DMS 273 (cell line): ENCODE measurements at regions not wholly inside any gene's neighbourhood (a gene's known extent, or its start where the extent isn't known, plus 50 kb on each side); places are given as distances from the start of the nearest gene placed in this dataset.
"Not testable (repeated sequence)": the region's sequence is repeated elsewhere in the genome, so short reads cannot be mapped to it uniquely, and the experiment has no call there.

Source experiments
- DNase-seq: peaks from one replicate; lab custom pipeline; 2025; ENCODE audit not compliant: unreplicated experiment; lab: John Stamatoyannopoulos, UW

DNA sequence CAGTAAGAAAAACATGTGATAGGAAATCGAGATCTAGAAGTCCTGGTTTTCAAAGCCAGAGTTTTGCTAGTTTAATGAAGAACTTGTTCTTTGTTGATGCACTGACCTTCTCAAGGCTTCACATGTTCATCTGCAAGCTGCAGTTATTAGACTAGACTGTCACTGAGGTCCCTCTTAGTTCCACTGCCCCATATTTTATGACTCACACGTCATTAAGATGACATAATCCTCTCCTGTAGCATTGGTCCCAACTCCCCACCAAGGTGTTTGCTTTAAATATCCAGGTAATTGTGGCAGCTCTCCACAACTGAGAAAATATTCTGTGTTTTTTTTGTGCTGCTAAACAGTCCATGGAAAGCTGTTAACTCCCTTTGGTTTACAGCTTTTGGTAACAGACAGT lies 149.7 kb downstream of the MREG start:
- no peak for DNase-seq

DNA sequence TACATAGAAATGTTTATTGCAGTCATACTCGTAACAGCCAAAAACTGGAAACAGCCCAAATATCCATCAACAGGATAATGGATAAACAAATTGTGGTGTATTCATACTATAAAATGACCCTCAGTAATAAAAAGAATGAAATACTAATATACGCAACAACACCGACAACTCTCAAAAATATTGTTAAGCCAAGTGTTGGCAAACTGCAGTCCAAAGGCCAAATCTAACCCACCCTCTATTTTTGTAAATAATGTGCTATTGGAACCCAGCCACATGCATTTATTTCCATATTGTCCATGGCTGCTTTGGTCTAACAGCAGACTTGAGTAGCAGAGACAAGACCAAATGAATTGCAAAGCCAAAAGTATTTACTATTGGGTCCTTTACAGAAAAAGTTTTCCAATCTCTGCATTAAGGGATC lies 151.0 kb downstream of the MREG start:
- DNase-seq, result no peak

DNA sequence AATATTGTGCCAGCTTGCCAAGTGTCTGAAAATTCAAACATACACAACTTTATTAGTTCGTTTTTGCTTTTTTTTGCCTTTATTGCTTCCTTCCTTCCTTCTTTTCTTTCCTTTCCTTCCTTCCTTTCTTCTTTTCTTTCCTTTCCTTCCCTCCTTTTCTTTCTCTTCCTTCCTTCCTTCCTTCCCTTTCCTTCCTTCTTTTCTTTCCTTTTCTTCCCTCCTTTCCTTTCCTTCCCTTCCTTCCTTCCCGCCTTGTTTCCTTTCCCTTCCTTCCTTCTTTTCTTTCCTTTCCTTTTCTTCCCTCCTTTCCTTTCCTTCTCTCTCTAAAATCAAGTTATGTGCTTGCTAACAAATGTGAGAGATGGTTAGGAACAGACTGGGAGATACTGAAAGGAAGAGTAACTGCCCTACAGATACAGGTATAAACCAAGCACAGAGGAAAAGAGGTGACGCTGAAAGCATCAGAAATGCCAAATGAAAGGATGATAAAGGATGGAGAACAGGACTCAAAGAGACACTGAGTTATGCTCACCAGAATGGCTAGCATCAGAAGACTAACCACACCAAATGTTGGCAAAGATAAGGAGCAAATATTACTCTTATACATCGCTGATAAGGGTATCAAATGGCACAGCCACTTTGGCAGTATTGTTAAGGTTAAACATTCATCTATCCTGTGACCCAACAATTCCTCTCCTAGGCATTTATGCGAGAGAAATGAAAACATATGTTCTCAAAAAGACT lies 151.6 kb downstream of the MREG start:
- DNase-seq, result no peak

DNA sequence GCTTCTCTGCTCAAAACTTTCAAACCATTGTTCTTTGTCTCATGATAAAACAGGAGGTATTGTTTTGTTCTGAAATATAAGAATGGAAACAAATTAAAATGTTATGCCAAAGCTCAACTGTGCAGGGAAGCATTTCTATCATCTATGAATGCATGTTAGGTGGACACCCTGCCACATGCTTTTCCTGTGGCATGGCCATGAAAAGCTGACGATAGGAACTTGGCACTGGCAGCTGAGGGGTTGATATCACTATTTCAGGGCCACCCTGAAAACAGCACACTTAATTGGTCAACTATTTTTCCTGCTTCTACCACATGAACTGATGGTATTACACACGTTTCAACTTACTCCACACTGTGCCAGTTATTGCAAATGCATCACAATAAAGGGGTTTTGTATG lies 157.3 kb downstream of the MREG start:
- no peak for DNase-seq

DNA sequence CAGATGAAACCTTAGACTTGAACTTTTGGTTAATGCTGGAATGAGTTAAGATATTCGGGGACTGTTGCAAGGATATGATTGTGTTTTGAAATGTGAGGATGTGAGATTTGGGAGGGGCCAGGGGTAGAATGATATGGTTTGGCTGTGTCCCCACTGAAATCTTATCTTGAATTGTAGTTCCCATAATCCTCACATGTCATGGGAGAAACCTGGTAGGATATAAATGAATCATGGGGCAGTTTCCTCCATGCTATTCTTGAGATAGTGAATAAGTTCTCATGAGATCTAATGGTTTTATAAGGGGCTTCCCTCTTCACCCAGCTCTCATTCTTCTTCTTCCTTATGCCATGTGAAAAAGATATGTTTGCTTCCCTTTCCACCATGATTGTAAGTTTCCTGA lies 158.0 kb downstream of the MREG start:
- not testable (repeated sequence) for DNase-seq

DNA sequence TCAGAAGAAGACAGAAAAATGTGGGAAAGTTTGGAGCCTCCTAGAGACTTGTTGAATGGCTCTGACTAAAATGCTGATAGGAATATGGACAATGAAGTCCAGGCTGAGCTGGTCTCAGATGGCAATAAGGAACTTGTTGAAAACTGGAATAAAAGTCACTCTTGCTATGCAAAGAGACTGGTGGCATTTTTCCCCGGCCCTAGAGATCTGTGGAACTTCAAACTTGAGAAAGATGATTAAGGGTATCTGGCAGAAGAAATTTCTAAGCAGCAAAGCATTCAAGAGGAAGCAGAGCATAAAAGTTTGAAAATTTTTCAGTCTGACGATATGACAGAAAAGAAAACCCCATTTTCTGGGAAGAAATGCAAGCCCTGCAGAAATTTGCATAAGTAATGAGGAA lies 159.3 kb downstream of the MREG start:
- no peak for DNase-seq

DNA sequence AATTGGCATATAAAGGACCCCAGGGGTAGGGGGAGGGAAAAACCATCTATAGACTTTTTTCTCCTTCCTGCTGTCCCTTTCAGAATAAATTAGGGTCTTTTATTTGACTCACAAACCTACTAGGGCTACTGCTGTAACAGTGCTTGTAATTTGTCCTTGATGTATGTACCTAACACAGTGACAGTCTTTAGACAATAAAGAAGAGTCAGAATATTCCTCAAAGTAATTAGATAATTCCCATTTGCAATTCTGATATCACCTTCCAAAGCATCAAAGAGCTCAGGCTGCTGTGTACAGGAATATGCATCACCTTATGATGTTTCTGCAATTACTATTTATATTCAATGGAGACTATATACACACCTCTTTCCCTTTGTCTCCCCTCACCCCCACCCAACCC lies 161.7 kb downstream of the MREG start:
- DNase-seq, result no peak

DNA sequence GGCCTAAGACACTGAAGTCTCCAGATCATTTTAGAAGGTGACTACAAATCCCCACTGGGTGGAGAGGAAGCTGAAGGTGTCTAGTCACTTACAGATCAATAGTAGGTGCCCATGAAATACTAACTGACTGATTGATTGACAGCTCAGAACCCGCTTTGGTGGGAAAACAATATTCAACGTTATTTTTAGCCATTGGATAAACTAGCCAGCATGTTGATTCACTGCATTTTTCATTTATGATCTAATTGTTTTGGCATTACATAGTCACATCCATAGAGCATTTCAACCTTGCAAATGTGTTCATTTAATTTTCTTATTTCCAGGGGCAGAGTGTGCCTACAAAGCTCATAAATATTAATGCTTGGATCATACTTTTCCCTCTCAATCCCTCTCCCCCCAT lies 162.3 kb downstream of the MREG start:
- DNase-seq, result no peak

DNA sequence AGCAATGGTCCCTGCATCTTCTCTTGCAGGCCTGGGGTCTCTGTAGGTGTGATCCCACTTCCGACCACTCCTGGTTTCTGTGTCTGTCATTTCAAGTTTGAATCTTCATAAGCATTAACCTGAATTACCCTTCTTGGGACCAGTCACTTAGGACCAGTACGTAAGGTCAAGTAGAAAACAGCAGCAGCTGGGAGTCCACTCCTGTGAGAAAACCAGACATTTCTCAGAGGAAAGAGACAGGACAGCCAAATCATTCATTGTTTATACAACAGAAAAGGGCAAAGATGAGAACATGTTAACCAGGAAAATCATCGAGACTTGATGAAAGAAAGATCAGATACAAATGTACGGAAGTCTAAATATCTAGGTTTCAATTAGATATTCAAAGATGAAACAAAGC lies 163.0 kb downstream of the MREG start:
- no peak for DNase-seq

DNA sequence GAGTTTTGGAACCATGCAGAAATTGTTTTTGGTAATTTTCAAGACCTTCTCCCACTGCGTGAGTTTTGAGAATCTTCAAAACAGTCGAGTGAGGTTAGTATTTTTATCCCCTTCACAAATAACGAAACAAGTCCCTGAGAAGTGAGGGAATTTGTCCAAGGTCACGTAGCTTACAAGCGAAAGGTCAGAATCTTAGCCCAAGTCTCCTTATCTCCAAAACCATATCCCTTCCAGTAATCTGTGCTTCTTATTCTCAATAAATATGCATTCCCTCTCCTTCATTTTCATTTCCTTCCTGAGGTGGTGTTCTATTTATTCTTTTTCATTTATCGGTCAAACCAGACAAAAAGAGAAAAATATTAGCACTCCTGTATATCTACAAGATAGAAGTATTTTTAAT lies 163.6 kb downstream of the MREG start:
- DNase-seq, result no peak

DNA sequence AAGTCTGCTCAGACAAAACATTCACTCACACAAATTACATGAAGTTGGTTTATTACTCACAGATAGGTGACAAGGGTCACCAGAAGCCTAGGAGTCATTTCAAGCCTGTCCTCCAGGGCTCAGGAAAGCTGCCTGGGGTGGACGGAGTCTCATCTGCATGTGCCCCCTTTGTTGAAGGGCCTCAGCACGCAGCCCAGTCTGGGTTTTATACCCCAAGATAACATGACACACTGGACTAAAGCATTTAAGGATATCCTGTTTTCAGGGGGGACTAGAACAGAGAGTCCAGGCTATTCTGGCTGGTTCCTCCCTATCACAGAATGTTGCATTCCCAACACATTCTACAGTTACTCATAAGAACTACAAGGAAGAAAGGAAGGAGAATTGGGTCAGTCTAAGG lies 164.7 kb downstream of the MREG start:
- no peak for DNase-seq

DNA sequence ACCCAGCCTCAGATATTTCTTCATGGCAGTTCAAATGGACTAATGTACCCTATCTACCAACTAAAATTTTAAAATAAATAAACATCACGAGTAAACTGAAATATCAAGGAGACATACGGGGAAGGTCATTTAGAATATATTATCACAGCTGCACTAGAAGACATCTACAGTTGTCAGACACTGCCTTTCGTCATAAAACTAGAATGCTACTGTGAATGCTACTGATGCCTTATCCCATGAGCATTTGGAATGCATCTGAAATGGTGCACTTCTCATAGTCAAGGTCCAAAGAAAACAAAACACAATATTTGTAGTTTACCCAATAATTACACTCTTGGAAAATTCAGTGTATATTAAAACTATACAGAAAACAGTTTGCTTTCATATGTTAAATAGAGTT lies 165.2 kb downstream of the MREG start:
- no peak for DNase-seq

DNA sequence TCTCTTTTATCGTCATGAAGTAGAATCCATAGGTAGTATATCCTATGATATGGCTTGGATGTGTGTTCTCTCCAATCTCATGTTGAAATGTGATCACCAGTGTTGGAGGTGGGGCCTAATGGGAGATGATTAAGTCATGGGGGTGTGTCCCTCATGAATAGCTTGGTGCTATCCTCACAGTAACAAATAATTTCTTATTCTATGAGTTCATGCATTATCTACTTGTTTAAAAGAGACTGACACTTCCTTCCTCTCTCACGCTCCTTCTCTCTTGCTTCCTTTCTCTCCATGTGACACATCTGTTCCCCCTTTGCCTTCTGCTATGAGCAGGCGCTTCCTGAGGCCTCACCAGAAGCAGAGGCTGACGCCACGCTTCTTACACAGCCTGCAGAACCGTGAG lies 165.6 kb downstream of the MREG start:
- no peak for DNase-seq

DNA sequence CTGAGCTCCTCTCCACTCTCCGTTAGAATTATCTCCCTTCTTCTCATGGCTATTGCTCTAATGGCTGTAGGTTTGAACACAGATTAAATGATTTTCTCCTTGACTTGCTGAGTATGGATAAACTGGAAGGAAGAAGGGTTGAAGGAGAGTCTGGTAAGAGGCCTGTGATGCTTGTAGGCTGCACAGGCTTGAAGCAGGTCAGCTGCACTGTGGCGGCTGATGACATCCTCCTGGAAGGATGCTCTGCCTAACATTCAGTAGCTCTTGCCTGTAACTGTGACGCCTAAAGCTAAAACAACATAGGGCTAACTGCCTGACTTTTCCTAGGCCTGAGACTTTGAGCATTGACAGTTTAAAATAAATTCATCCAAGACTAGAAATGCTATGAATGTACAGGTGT lies 166.3 kb downstream of the MREG start:
- DNase-seq, result no peak

DNA sequence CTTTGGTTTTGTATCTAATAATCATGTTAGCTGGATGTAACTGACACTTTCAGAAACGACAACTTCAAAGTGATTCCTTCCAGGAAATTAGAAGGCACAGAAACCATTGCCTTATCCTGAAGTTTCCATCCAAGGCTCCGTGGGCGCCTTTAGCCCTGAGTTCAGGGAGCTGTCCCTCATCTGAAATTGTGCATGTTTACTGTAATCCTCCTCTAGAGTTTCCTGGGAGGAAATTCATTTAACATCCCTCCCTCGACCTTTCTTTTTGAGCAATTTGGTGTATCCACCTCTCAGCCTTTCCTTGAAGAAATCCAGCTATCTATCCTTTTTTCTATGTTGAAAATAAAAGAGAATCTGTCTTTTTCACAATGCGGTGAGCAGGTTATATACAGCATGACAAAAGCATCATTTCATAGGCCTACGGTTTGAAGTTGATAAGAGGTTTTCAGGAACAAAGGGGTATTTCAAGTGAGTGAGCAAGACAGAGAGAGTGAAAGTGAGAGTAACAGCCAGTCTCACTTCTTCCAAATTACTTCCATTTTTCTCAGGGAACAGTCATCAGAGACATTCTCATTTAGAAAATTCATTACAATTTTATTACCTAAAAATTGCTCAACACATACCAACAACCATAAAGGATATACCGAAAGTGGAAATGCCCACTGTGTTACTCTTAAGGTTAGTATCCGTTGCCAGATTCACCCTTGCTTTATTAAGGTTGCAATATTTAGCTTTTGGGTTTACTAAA lies 167.3 kb downstream of the MREG start:
- DNase-seq, result no peak

DNA sequence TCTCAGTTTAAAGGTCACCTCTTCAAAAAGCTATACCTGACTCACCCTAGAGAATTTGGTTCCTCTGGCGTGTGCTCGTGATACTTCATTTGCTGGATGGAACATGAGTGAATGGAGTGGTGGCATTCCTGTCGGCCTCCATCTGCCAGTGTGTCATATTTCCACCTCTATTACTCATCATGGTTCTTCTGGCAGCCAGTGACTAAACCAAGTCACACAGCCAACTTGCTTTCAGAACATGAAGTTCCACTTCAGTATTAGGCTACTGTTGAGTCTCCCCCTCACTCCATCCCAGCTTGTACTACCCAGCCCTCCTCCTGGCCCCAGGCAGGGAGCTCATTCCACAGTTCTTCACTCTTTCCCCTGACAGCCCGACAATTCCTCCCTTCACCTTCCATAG lies 169.8 kb downstream of the MREG start:
- peak; percentile 46 for DNase-seq

DNA sequence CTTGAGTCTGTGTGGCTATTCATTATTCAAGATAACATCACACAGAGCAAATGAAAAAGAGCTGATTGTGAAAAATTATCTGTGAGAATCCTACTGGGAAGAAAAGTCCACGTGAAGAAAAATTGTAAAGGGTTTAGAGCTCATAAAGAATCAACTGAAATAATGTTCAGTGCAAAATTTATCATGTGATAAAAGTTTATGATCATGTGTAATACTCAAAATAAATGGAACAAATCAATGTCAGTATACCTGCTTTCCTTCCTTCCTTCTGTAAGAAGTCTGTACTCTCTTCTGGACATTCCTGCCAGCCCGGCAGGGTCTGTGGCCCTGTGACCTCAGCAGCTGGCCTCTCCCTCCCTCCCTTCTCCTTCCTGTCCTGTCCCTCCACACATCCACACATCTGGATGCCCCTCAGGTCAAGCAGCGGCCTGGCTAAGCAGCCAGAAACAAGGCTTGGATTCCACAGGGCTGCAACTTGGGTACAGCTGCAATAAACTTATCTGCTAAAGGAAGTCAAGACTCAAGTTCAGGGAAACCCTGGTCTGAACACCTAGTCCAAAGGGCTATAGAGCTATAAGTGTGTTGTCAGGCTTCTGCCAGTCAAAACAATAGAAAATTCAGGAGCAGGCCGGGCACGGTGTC lies 172.1 kb downstream of the MREG start:
- no peak for DNase-seq

DNA sequence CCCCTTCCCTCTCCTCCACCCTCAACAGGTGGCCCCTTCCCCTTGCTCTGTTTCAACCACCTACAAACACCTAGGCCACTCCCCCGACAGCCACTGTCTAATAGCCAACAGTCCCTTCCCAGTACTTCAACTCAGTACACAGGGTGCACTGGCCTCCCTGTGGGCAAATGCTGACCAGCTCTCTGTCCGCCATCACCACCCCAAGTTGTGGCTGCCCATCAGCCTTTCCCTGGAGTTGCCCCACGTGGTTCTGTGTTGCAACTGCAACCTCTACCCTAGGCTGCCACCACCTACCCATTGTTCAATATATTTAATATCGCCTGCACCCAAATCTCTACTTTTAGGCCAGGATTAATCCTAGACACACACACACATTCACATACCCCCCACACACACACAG lies 173.5 kb downstream of the MREG start:
- no peak for DNase-seq

DNA sequence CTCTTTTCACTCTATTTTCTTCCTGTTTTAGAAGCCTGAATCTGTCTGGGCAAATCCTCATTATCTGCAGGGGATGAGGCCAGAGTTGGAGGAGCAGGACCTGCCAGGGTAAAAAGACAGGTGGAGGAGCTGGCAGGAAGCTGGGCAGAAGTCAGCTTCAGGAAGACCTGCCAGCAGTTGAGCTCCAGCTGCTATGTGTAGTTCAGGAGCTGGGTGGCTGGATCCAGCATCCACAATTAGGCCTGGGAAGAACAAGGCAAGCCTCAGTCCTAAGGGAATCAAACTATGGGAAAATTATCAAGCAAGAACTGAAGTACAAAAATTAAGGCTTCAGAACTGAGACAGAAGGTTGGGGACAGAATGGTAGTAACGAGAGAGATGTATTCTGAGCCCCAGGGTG lies 174.0 kb downstream of the MREG start:
- peak; percentile 8 for DNase-seq

DNA sequence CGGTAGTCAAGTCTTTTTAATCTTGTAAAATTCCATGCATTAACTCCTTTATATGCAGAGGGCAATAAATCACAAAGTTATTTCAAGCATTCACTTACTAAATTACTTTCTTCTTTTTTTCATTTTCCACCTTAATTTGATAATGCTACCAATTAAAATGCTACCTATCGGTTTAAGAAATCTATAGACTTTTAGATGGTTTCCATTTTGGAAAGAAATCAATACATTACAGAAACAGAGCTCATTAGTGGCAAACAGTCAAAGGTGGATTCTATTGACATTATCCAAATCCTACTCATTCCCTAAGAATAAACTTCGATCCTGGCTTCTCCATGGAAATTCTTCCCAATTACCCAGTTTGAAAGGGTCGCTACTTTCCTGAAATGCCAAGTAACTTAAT lies 176.5 kb downstream of the MREG start:
- DNase-seq, result no peak

DNA sequence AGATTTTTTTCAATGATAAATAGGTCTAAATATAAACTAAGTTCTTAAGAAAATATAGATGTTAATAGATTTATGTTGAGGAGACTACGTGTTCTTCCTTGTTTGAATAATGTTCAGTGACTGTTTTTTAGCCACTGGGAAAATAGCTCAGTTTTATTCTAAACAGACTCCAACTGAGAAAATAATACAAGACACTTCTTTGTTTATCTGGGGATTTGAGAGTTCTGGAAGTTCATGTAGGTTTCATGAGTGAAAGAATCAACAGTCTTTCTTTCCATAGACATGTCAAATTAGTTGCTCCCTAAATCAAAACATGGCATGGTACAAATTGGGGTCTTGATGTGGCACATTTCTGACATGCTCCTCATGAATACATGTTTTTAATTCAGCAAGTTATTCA lies 177.7 kb downstream of the MREG start:
- no peak for DNase-seq

DNA sequence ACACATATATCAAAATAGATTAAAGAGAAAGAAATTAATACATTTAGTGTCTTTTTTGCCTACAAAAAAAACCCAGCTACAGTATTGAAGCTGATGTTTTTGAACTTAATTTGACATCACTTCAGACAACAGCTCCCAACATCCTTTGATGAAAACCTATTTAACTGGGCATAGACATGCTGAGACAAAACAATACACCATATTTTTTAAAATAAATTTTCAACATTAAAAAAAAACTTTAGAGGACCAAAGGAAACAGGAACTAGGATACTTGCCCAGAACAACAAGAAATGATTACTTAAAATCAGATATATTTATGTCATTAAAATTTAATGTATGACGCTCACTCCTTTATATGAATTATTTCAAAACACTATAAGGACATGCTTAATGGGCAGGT lies 178.1 kb downstream of the MREG start:
- no peak for DNase-seq
